Liver (tissue), 8 donors: ENCODE measurements at regions not wholly inside any gene's neighbourhood (a gene's known extent, or its start where the extent isn't known, plus 50 kb on each side); places are given as distances from the start of the nearest gene placed in this dataset.

Experiments used
- DNase-seq: peaks from one replicate; pipeline ENCODE4 v3.0.0-alpha.2; 2017; ENCODE audit warnings: low spot score
- H3K27ac ChIP-seq, 2 donors: one replicate each; pipeline ENCODE4 v1.7.0; 2013; ENCODE audit warnings: inconsistent platforms in 2 of 2, low read length in 2 of 2, control low read depth in 1 of 2, low read depth in 1 of 2, mild to moderate bottlenecking in 1 of 2
- H3K27me3 ChIP-seq, 4 donors: one replicate each; pipeline versions ENCODE4 v1.6.1 to v1.7.0; 2013; ENCODE audit warnings: low read length in 3 of 4, inconsistent platforms in 1 of 4, mild to moderate bottlenecking in 1 of 4, moderate library complexity in 1 of 4; ENCODE audit not compliant: control insufficient read depth in 4 of 4, insufficient read depth in 4 of 4
- H3K36me3 ChIP-seq, 4 donors: one replicate each; pipeline versions ENCODE4 v1.6.1 to v1.7.0; 2013; ENCODE audit warnings: low read length in 3 of 4, mild to moderate bottlenecking in 3 of 4, low read depth in 1 of 4, moderate library complexity in 1 of 4; ENCODE audit not compliant: control insufficient read depth in 4 of 4, insufficient read depth in 3 of 4
- H3K4me1 ChIP-seq, 4 donors: one replicate each; pipeline versions ENCODE4 v1.6.1 to v1.7.0; 2013; ENCODE audit warnings: low read length in 3 of 4, mild to moderate bottlenecking in 3 of 4, moderate library complexity in 1 of 4; ENCODE audit not compliant: control insufficient read depth in 4 of 4, insufficient read depth in 4 of 4
- H3K4me3 ChIP-seq, 3 donors: one replicate each; pipeline versions ENCODE4 v1.6.1 to v1.7.0; 2013; ENCODE audit warnings: low read length in 3 of 3, control low read depth in 1 of 3, low read depth in 1 of 3, mild to moderate bottlenecking in 1 of 3
- H3K9ac ChIP-seq, 2 donors: one replicate each; pipeline ENCODE4 v1.7.0; 2013; ENCODE audit warnings: low read length in 2 of 2, mild to moderate bottlenecking in 2 of 2, moderate library complexity in 2 of 2, control low read depth in 1 of 2, low read depth in 1 of 2
- H3K9me3 ChIP-seq, 4 donors: one replicate each; pipeline versions ENCODE4 v1.6.1 to v1.7.0; 2013; ENCODE audit warnings: low read length in 3 of 4; ENCODE audit not compliant: control insufficient read depth in 4 of 4
- ATF3 ChIP-seq: IDR thresholded peaks from 2 replicates; pipeline ENCODE4 v1.6.1; 2016; ENCODE audit warnings: antibody characterized with exemption
- CTCF ChIP-seq: fragments of 150-350 bp; IDR thresholded peaks from 2 replicates; pipeline ENCODE4 v1.5.1; 2017; ENCODE audit warnings: improper control_type of control experiment, low read depth, low read length; ENCODE audit not compliant: missing input control
- EGR1 ChIP-seq, 2 donors: IDR thresholded peaks; 2 replicates each; pipeline ENCODE4 v1.6.1; 2016 to 2018; ENCODE audit warnings: antibody characterized with exemption in 2 of 2, low read depth in 2 of 2
- FOXA1 ChIP-seq: IDR thresholded peaks from 2 replicates; pipeline ENCODE4 v1.6.1; 2016; ENCODE audit warnings: antibody characterized with exemption
- FOXA2 ChIP-seq: IDR thresholded peaks from 2 replicates; pipeline ENCODE4 v1.6.1; 2016; ENCODE audit warnings: antibody characterized with exemption
- GABPA ChIP-seq, 2 donors: IDR thresholded peaks in 1 of 2; conservative IDR thresholded peaks in 1 of 2; 2 replicates each; pipeline ENCODE4 v1.6.1; 2016; ENCODE audit warnings: antibody characterized with exemption in 2 of 2, mild to moderate bottlenecking in 1 of 2, moderate library complexity in 1 of 2
- HNF4A ChIP-seq, 2 donors: conservative IDR thresholded peaks; 2 replicates each; pipeline ENCODE4 v1.6.1; 2016; ENCODE audit warnings: antibody characterized with exemption in 2 of 2, mild to moderate bottlenecking in 2 of 2
- HNF4G ChIP-seq: IDR thresholded peaks from 2 replicates; pipeline ENCODE4 v1.6.1; 2016; ENCODE audit warnings: antibody characterized with exemption
- NR2F2 ChIP-seq: IDR thresholded peaks from 2 replicates; pipeline ENCODE4 v1.6.1; 2016; ENCODE audit warnings: antibody characterized with exemption
- RAD21 ChIP-seq, 2 donors: IDR thresholded peaks; 2 replicates each; pipeline ENCODE4 v1.6.1; 2016; ENCODE audit warnings: antibody characterized with exemption in 2 of 2, mild to moderate bottlenecking in 2 of 2
- RXRA ChIP-seq, 2 donors: IDR thresholded peaks; 2 replicates each; pipeline ENCODE4 v1.6.1; 2017 to 2018; ENCODE audit warnings: antibody characterized with exemption in 2 of 2, mild to moderate bottlenecking in 1 of 2
- SP1 ChIP-seq: IDR thresholded peaks from 2 replicates; pipeline ENCODE4 v1.6.1; 2018; ENCODE audit warnings: antibody characterized with exemption, mild to moderate bottlenecking
- TAF1 ChIP-seq: conservative IDR thresholded peaks from 2 replicates; pipeline ENCODE4 v1.6.1; 2016; ENCODE audit warnings: antibody characterized with exemption, mild to moderate bottlenecking
- YY1 ChIP-seq: IDR thresholded peaks from 2 replicates; pipeline ENCODE4 v1.6.1; 2016; ENCODE audit warnings: antibody characterized with exemption, mild to moderate bottlenecking
- WGBS: extraction: QIAGEN DNeasy Blood & Tissue Kit; methylation state at CpG from one replicate; pipeline ENCODE4 v1.1.7; 2013; 5-methylcytosine and 5-hydroxymethylcytosine counted together
- TF ChIP-seq, protein P1 (sequence below): IDR thresholded peaks from 2 replicates; pipeline ENCODE4 v1.6.1; 2016; ENCODE audit warnings: antibody characterized with exemption
- TF ChIP-seq, protein P2 (sequence below): IDR thresholded peaks from 2 replicates; pipeline ENCODE4 v1.6.1; 2016; ENCODE audit warnings: antibody characterized with exemption
- TF ChIP-seq, protein P3 (sequence below): IDR thresholded peaks from 2 replicates; pipeline ENCODE4 v1.6.1; 2016; ENCODE audit warnings: antibody characterized with exemption, mild to moderate bottlenecking
- donor health status: healthy.
- donor health status: healthy.
- donor health status: healthy.
- donor health status: healthy.
- donor health status: healthy.

DNA sequence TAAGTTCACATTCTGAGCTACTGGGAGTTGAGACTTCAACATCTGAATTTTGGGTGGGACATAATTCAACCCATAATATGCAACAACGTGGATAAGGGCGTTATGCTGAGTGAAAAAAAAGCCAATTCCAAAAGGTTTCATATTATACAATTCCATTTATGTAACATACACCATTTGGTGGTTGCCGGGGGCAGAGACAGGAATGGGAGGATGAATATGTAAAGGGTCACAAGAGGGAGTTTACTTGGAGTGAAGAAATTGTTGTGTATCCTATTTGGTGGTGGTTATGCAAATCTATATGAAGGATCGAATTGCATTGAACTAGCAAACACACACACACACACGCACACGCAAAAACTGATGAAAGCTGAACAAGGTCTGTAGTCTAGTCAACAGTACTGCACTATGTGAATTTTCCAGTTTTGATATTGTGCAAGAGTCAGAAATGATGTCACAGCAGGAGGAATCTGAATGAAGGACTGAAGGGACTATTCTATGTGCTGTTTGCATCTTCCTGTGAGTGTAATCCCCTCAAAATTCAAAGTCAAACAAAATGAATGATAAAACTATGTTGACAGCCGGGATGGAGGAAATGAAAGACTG, 249.2 kb upstream of the HABP2 start (continued):
- TF ChIP-seq CTCF (no peak), SP1 (no peak), YY1 (no peak), HNF4G (no peak), GABPA (IDR thresholded peaks at IDR 0.05 in 1 of 2, conservative IDR thresholded peaks at IDR 0.05 in 1 of 2) (no peak), FOXA2 (no peak), FOXA1 (no peak)
- TF ChIP-seq, protein P1, sequence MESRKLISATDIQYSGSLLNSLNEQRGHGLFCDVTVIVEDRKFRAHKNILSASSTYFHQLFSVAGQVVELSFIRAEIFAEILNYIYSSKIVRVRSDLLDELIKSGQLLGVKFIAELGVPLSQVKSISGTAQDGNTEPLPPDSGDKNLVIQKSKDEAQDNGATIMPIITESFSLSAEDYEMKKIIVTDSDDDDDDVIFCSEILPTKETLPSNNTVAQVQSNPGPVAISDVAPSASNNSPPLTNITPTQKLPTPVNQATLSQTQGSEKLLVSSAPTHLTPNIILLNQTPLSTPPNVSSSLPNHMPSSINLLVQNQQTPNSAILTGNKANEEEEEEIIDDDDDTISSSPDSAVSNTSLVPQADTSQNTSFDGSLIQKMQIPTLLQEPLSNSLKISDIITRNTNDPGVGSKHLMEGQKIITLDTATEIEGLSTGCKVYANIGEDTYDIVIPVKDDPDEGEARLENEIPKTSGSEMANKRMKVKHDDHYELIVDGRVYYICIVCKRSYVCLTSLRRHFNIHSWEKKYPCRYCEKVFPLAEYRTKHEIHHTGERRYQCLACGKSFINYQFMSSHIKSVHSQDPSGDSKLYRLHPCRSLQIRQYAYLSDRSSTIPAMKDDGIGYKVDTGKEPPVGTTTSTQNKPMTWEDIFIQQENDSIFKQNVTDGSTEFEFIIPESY = no peak

- H3K4me3 ChIP-seq = no peak overlapping the region
- no peaks in the 10 kb centered on the region for H3K36me3 ChIP-seq
- TF ChIP-seq ATF3 (no peak), HNF4G (no peak), NR2F2 (no peak), GABPA (IDR thresholded peaks at IDR 0.05 in 1 of 2, conservative IDR thresholded peaks at IDR 0.05 in 1 of 2) (no peak), TAF1 (no peak)
- TF ChIP-seq, protein P2, sequence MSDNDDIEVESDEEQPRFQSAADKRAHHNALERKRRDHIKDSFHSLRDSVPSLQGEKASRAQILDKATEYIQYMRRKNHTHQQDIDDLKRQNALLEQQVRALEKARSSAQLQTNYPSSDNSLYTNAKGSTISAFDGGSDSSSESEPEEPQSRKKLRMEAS = no peak
- DNase-seq = no peak
- H3K9ac ChIP-seq = no peak overlapping the region
- no peaks in the 10 kb centered on the region for H3K27me3 ChIP-seq
- no peak overlapping the region for H3K27ac ChIP-seq
- WGBS = 70% methylated on average over 5 of the region's 5 CpGs
- no peaks in the 10 kb centered on the region for H3K4me1 ChIP-seq
- H3K9me3 ChIP-seq = no peaks in the 10 kb centered on the region
These were observed 248.1 kb upstream of the HABP2 start for GRCh38 chr10:113304726-113305125.

DNA sequence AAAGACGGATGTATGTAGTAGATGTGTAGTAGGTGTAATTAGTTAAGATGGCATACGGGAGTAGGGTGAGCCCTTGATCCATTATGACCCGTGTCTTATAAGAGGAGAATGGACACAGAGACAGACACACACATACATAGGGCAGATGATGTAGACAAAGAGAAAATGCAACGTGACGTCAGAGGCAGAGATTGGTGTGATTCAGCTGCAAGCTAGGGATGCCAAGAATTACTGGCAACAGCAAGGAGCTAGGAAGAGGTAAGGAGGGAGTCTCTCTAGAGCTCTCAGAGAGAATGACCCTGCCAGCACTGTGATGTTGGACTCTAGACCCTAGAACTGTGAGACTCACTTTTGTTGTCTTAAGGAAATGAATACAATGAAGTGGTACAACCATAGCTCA, 247.0 kb upstream of the HABP2 start:
- Histone ChIP-seq H3K9me3 (no peaks in the 10 kb centered on the region), H3K27ac (no peak overlapping the region), H3K27me3 (no peaks in the 10 kb centered on the region), H3K36me3 (no peaks in the 10 kb centered on the region), H3K4me3 (no peak overlapping the region), H3K4me1 (no peaks in the 10 kb centered on the region), H3K9ac (no peak overlapping the region)
- DNase-seq = no peak
- 83% methylated on average over 5 of the region's 5 CpGs for WGBS
- TF ChIP-seq HNF4A (conservative IDR thresholded peaks at IDR 0.05) (no peak), CTCF (no peak), RAD21 (IDR thresholded peaks at IDR 0.05) (no peak), EGR1 (IDR thresholded peaks at IDR 0.05; ENCODE audit: low read depth in 2 of 2) (no peak), FOXA1 (no peak), YY1 (no peak), NR2F2 (no peak), RXRA (IDR thresholded peaks at IDR 0.05) (no peak), ATF3 (no peak)
- TF ChIP-seq, protein P3, sequence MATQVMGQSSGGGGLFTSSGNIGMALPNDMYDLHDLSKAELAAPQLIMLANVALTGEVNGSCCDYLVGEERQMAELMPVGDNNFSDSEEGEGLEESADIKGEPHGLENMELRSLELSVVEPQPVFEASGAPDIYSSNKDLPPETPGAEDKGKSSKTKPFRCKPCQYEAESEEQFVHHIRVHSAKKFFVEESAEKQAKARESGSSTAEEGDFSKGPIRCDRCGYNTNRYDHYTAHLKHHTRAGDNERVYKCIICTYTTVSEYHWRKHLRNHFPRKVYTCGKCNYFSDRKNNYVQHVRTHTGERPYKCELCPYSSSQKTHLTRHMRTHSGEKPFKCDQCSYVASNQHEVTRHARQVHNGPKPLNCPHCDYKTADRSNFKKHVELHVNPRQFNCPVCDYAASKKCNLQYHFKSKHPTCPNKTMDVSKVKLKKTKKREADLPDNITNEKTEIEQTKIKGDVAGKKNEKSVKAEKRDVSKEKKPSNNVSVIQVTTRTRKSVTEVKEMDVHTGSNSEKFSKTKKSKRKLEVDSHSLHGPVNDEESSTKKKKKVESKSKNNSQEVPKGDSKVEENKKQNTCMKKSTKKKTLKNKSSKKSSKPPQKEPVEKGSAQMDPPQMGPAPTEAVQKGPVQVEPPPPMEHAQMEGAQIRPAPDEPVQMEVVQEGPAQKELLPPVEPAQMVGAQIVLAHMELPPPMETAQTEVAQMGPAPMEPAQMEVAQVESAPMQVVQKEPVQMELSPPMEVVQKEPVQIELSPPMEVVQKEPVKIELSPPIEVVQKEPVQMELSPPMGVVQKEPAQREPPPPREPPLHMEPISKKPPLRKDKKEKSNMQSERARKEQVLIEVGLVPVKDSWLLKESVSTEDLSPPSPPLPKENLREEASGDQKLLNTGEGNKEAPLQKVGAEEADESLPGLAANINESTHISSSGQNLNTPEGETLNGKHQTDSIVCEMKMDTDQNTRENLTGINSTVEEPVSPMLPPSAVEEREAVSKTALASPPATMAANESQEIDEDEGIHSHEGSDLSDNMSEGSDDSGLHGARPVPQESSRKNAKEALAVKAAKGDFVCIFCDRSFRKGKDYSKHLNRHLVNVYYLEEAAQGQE = no peak
- TF ChIP-seq, protein P1 = no peak
